ENCODE measurements at regions not wholly inside any gene's neighbourhood (a gene's known extent, or its start where the extent isn't known, plus 50 kb on each side); places are given as distances from the start of the nearest gene placed in this dataset.

DNA sequence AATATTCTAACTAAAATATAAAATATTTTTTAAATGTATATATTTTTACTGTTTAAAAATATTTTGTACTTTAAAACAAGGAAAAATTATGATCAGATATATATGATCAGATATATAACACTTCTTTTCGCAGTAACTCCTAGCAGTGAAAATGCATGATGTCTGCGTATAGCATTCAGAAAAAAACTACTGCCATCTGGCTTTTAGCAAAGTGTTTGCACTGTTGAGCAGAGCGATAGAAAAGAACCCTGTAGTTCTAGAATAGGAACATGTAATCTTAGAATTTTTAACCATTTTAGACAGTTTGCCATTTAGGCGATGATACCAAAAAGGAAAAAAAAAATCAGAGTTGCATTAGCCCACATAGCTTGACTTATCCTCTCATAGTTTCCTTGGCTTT is 370.4 kb upstream of the ANO3 start:
- TF ChIP-seq, protein P1, sequence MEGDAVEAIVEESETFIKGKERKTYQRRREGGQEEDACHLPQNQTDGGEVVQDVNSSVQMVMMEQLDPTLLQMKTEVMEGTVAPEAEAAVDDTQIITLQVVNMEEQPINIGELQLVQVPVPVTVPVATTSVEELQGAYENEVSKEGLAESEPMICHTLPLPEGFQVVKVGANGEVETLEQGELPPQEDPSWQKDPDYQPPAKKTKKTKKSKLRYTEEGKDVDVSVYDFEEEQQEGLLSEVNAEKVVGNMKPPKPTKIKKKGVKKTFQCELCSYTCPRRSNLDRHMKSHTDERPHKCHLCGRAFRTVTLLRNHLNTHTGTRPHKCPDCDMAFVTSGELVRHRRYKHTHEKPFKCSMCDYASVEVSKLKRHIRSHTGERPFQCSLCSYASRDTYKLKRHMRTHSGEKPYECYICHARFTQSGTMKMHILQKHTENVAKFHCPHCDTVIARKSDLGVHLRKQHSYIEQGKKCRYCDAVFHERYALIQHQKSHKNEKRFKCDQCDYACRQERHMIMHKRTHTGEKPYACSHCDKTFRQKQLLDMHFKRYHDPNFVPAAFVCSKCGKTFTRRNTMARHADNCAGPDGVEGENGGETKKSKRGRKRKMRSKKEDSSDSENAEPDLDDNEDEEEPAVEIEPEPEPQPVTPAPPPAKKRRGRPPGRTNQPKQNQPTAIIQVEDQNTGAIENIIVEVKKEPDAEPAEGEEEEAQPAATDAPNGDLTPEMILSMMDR (IDR thresholded peaks at IDR 0.05; ENCODE audit: insufficient read depth, low read depth, low read length, missing control alignments): no peak
- no peak for DNase-seq (ENCODE audit: low read depth)
- H3K4me3 ChIP-seq (ENCODE audit: low read depth, low read length): no peak overlapping the region

DNA sequence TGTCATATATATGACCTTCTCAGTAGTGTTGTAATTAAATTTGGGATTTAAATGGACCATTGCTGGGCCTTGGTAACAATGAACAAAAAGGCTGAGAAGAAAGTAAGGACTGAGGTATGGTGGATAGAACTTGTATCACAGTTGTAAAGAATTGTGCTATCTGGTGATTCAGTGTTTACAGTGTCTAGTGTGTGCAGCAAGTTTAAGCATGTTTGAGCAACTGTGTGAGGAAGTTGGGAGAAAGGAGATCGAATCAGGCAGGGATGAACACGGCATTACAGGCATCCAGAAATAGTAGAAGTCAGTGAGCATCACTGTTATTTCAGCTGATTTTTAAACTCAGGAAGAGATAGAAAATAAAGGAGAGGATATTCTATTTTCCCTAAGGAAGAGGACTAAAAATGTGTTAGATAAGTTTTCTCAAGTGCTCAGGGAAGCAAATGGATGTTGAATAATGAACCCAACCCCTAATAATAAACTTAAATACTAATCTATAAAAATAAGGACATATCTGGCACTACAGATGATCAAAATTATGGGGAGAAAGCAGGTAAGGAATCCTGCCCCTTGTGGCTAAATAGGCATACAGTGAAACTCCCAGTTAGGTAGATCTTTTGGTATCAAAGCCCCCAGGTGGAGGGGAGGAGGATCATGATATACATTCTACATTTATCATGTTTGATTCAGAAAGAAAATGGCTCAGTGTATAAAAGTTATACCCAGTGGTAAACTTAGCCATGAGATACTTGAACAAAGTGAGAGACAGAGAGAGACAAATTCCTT is 361.0 kb upstream of the ANO3 start:
- H3K4me3 ChIP-seq (ENCODE audit: low read depth, low read length): no peak overlapping the region
- DNase-seq (ENCODE audit: low read depth): no peak
- TF ChIP-seq, protein P1 (IDR thresholded peaks at IDR 0.05; ENCODE audit: insufficient read depth, low read depth, low read length, missing control alignments): peak; percentile 36

DNA sequence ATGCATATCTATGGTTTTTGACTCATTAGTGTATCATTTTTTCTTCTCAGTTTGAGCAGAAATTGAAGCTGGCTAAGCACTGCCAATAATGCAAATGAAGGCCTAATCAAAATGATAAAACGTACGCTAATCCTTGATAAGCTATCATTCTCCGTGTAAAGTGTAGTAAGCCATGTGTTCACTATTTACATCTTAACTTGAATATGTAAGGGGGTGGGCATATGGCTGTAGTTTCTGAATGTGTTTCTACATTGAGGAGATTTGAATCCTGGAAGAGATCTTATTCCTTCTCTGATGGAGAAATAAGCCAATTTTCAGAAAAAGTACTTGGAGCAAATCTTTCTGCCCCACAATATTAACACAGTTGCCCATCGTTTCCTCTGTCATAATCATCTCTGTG is 351.8 kb upstream of the ANO3 start:
- TF ChIP-seq, protein P1 (IDR thresholded peaks at IDR 0.05; ENCODE audit: insufficient read depth, low read depth, low read length, missing control alignments): no peak
- no peak for DNase-seq (ENCODE audit: low read depth)
- no peak overlapping the region for H3K4me3 ChIP-seq (ENCODE audit: low read depth, low read length)

DNA sequence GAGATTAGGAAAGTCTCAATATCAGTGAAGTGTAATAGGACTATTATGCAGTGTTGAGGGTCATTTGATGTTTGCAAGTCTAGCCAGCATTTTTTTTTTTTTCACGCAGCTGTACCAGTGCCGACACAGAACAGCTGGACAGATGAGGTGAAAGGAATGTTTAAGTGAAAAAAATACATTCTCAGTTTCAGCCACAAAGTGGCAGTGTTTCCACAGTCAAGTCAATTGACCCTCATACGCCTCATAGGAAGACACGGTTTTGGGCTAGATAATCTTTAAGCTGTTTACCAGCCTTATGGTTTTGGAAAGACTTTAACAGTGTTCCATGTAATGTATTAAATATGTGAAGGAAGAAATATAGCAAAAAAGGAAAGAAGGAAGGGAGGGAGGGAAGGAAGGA is 349.9 kb upstream of the ANO3 start:
- TF ChIP-seq, protein P1 (IDR thresholded peaks at IDR 0.05; ENCODE audit: insufficient read depth, low read depth, low read length, missing control alignments): peak; percentile 45
- DNase-seq (ENCODE audit: low read depth): peak; percentile 77
- no peak overlapping the region for H3K4me3 ChIP-seq (ENCODE audit: low read depth, low read length)

DNA sequence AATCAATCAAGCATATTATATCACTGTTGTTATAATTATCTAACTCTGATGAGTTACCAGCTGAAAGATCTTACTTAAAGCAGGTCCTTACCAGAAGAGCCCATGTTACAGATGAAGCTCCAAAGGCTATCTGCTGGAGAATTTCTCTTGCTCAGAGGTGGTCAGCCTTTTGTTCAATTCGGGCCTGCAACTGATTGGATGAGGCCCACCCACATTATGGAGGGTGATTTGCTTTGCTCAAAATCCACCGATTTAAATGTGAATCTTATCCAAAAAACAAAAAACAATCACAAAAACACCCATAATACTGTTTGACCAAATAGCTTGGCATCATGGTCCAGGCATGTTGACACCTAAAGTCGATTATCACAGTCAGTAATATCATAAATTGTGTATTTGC is 348.6 kb upstream of the ANO3 start:
- DNase-seq (ENCODE audit: low read depth): no peak
- TF ChIP-seq, protein P1 (IDR thresholded peaks at IDR 0.05; ENCODE audit: insufficient read depth, low read depth, low read length, missing control alignments): no peak
- no peak overlapping the region for H3K4me3 ChIP-seq (ENCODE audit: low read depth, low read length)

DNA sequence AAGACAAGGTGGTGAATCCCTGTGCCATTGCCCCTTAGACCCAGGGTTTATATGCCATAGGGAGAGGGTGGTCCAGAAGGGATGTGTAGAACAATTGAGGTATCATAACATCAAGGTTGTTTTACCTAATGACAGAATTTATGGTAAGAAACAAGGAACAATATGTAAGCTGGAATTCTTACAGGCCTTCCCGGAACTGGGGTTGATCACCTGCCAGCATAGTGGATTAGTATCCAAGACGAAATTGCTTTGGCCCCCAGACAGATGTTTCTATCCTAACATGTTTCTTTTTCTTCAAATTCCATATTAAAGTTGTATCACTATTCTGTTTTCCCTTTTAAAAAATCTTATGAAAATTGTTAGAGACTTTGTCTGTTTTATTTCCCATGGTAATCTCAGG is 343.8 kb upstream of the ANO3 start:
- no peak for DNase-seq (ENCODE audit: low read depth)
- TF ChIP-seq, protein P1 (IDR thresholded peaks at IDR 0.05; ENCODE audit: insufficient read depth, low read depth, low read length, missing control alignments): no peak
- H3K4me3 ChIP-seq (ENCODE audit: low read depth, low read length): no peak overlapping the region

- TF ChIP-seq, protein P1 (IDR thresholded peaks at IDR 0.05; ENCODE audit: insufficient read depth, low read depth, low read length, missing control alignments): no peak
- H3K4me3 ChIP-seq (ENCODE audit: low read depth, low read length): no peak overlapping the region
- no peak for DNase-seq (ENCODE audit: low read depth)
Measured at GRCh38 chr11:25990406-25990805, 341.5 kb upstream of the ANO3 start.

All from GM12865 (cell line).